NCI-H526 treated with DMSO at 0.1 percent for 48 hours (cell line): ENCODE measurements at regions not wholly inside any gene's neighbourhood (a gene's known extent, or its start where the extent isn't known, plus 50 kb on each side); places are given as distances from the start of the nearest gene placed in this dataset.

Experiments used
- DNase-seq: peaks from one replicate; lab custom pipeline; 2025; lab: John Stamatoyannopoulos, UW

GRCh38 chr9:82637368-82637767 lies 425.6 kb downstream of the RASEF start:
- no peak for DNase-seq

- DNase-seq = no peak
Measured at GRCh38 chr9:82645600-82645999, 417.3 kb downstream of the RASEF start.

GRCh38 chr9:82650368-82650767 lies 412.6 kb downstream of the RASEF start:
- no peak for DNase-seq

GRCh38 chr9:82651474-82651873 lies 411.5 kb downstream of the RASEF start:
- DNase-seq = no peak

GRCh38 chr9:82665324-82665723 lies 397.6 kb downstream of the RASEF start:
- peak; percentile 0 for DNase-seq

GRCh38 chr9:82668689-82669199 lies 394.2 kb downstream of the RASEF start:
- peak; percentile 56 for DNase-seq

- DNase-seq = no peak
Measured at GRCh38 chr9:82670000-82670399, 392.9 kb downstream of the RASEF start.

- no peak for DNase-seq
Measured at GRCh38 chr9:82670726-82671125, 392.2 kb downstream of the RASEF start.

GRCh38 chr9:82673201-82673600 lies 389.7 kb downstream of the RASEF start:
- DNase-seq = no peak

GRCh38 chr9:82673919-82674318 lies 389.0 kb downstream of the RASEF start:
- no peak for DNase-seq

- no peak for DNase-seq
Measured at GRCh38 chr9:82675102-82675501, 387.8 kb downstream of the RASEF start.

- DNase-seq = no peak
Measured at GRCh38 chr9:82675605-82676004, 387.3 kb downstream of the RASEF start.

GRCh38 chr9:82677086-82677485 lies 385.9 kb downstream of the RASEF start:
- DNase-seq = no peak

GRCh38 chr9:82679472-82679871 lies 383.5 kb downstream of the RASEF start:
- DNase-seq = no peak

GRCh38 chr9:82680179-82680935 lies 382.6 kb downstream of the RASEF start:
- DNase-seq = no peak

- DNase-seq = no peak
Measured at GRCh38 chr9:82681809-82682208, 381.1 kb downstream of the RASEF start.

- DNase-seq = no peak
Measured at GRCh38 chr9:82682431-82682830, 380.5 kb downstream of the RASEF start.

- no peak for DNase-seq
Measured at GRCh38 chr9:82695704-82696103, 367.2 kb downstream of the RASEF start.

- no peak for DNase-seq
Measured at GRCh38 chr9:82706786-82707185, 356.2 kb downstream of the RASEF start.

GRCh38 chr9:82716821-82717220 lies 346.1 kb downstream of the RASEF start:
- DNase-seq = no peak

- DNase-seq = no peak
Measured at GRCh38 chr9:82720515-82720914, 342.4 kb downstream of the RASEF start.

GRCh38 chr9:82721593-82721992 lies 341.3 kb downstream of the RASEF start:
- no peak for DNase-seq

- no peak for DNase-seq
Measured at GRCh38 chr9:82722051-82722450, 340.9 kb downstream of the RASEF start.

GRCh38 chr9:82722561-82722960 lies 340.4 kb downstream of the RASEF start:
- DNase-seq = no peak
